ENCODE measurements at regions not wholly inside any gene's neighbourhood (a gene's known extent, or its start where the extent isn't known, plus 50 kb on each side); places are given as distances from the start of the nearest gene placed in this dataset.

DNA sequence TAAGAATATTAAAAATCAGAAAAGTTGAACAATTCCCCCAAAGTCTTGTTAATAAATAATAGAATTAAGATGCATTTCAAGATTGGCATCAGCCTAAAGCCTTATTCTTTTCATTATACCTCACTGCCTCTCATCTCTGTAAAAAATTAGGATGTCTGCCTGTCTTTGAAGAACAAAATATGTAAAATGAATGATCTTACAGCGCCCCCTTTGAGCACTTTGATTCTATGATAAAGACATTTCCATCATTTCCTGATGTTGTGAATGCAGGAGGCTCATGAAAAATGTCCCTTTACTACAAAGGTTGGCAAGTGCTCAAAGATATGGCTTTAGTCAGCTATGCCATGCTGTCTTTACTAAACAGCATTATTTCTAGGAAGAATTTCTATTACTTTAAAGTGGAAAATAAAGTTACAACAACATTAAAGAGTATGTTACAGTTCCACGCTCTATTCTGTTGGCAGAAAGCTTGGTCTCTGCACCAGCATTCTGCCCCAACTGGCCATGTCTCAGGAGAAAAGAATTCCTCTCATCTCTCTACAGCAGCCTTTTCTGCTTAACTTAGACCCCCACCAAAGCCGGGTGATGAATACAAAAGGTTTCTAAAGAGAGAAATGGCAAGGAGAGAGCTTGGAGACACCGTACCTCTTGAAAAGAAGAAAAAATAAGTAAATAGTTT lies 95.1 kb downstream of the LLPH start:
- Histone ChIP-seq H3K4me1 (ENCODE audit: control insufficient read depth in 2 of 2, insufficient read depth in 2 of 2, low read length in 2 of 2) (no peaks in the 10 kb centered on the region), H3K79me2 (ENCODE audit: control insufficient read depth, insufficient read depth, low read length) (no peaks in the 10 kb centered on the region), H3K36me3 (replicated peaks in 1 of 2; ENCODE audit: control extremely low read depth in 1 of 2, control insufficient read depth in 1 of 2, extremely low read depth in 1 of 2, insufficient read depth in 2 of 2, low read length in 1 of 2) (no peaks in the 10 kb centered on the region), H3K9ac (ENCODE audit: low read length) (no peak overlapping the region), H3K9me3 (ENCODE audit: control extremely low read depth in 1 of 3, control insufficient read depth in 2 of 3, insufficient read depth in 1 of 3, low read length in 2 of 3) (no peaks in the 10 kb centered on the region), H3K27ac (ENCODE audit: low read length in 2 of 2) (no peak overlapping the region), H3K4me2 (replicated peaks; ENCODE audit: low read depth, low read length, poor library complexity, severe bottlenecking) (no peak overlapping the region), H3K27me3 (replicated peaks in 1 of 4; ENCODE audit: control extremely low read depth in 1 of 4, control insufficient read depth in 3 of 4, insufficient read depth in 4 of 4, low read length in 3 of 4) (peaks cover 0 to 3% (median 0%) of the 10 kb centered on the region in 4 experiments), H2AFZ (ENCODE audit: insufficient read depth, low read depth, low read length, poor library complexity, severe bottlenecking) (no peak overlapping the region), H3K4me3 (ENCODE audit: control extremely low read depth in 1 of 5, extremely low read depth in 1 of 5, insufficient read depth in 1 of 5, low read depth in 2 of 5, low read length in 4 of 5) (no peak overlapping the region), H4K20me1 (ENCODE audit: control insufficient read depth, insufficient read depth, low read length, poor library complexity, severe bottlenecking) (no peaks in the 10 kb centered on the region)
- H3K9me3 Mint-ChIP-seq (ENCODE audit: insufficient read depth): no peaks in the 10 kb centered on the region
- intact Hi-C loops (cut with micrococcal nuclease): no loop called here
- DNase-seq (peak; percentile 17), ATAC-seq (ENCODE audit: low read depth) (no peak)
- CTCF ChIA-PET: interaction anchor here (2.1 kb wide), 1 partner anchor 479 kb away, joined by 8 read pairs; no protein-coding TSS in a partner anchor
- H3K4me1 Mint-ChIP-seq: no peaks in the 10 kb centered on the region
- peaks cover 24% of the 10 kb centered on the region for H3K27me3 Mint-ChIP-seq
- H3K4me3 Mint-ChIP-seq: no peak overlapping the region
- POLR2A ChIA-PET: no interaction called here
- no peak overlapping the region for H3K27ac Mint-ChIP-seq
- TF ChIP-seq EZH2 (IDR thresholded peaks at IDR 0.05; ENCODE audit: borderline replicate concordance, insufficient read depth, low read depth, low read length, poor library complexity, severe bottlenecking) (no peak), CTCF (IDR thresholded peaks at IDR 0.05) (peak; percentile 23)
- no CpG with 5 or more reads among the region's 4 CpGs for WGBS (ENCODE audit: insufficient coverage)

GRCh38 chr12:66033151-66033550 lies 97.4 kb downstream of the LLPH start:
- Histone ChIP-seq H3K9me3 (ENCODE audit: control extremely low read depth in 1 of 3, control insufficient read depth in 2 of 3, insufficient read depth in 1 of 3, low read length in 2 of 3) (no peaks in the 10 kb centered on the region), H3K36me3 (replicated peaks in 1 of 2; ENCODE audit: control extremely low read depth in 1 of 2, control insufficient read depth in 1 of 2, extremely low read depth in 1 of 2, insufficient read depth in 2 of 2, low read length in 1 of 2) (no peaks in the 10 kb centered on the region), H3K4me2 (replicated peaks; ENCODE audit: low read depth, low read length, poor library complexity, severe bottlenecking) (no peak overlapping the region), H3K79me2 (ENCODE audit: control insufficient read depth, insufficient read depth, low read length) (no peaks in the 10 kb centered on the region), H3K27ac (ENCODE audit: low read length in 2 of 2) (no peak overlapping the region), H3K9ac (ENCODE audit: low read length) (no peak overlapping the region), H4K20me1 (ENCODE audit: control insufficient read depth, insufficient read depth, low read length, poor library complexity, severe bottlenecking) (no peaks in the 10 kb centered on the region), H3K4me1 (ENCODE audit: control insufficient read depth in 2 of 2, insufficient read depth in 2 of 2, low read length in 2 of 2) (no peaks in the 10 kb centered on the region), H3K4me3 (ENCODE audit: control extremely low read depth in 1 of 5, extremely low read depth in 1 of 5, insufficient read depth in 1 of 5, low read depth in 2 of 5, low read length in 4 of 5) (no peak overlapping the region), H2AFZ (ENCODE audit: insufficient read depth, low read depth, low read length, poor library complexity, severe bottlenecking) (no peak overlapping the region), H3K27me3 (replicated peaks in 1 of 4; ENCODE audit: control extremely low read depth in 1 of 4, control insufficient read depth in 3 of 4, insufficient read depth in 4 of 4, low read length in 3 of 4) (no peaks in the 10 kb centered on the region)
- no peak for TF ChIP-seq EZH2 (IDR thresholded peaks at IDR 0.05; ENCODE audit: borderline replicate concordance, insufficient read depth, low read depth, low read length, poor library complexity, severe bottlenecking)
- TF ChIP-seq CTCF (IDR thresholded peaks at IDR 0.05): no peak
- no peak for ATAC-seq (ENCODE audit: low read depth)
- Mint-ChIP-seq H3K9me3 (ENCODE audit: insufficient read depth) (no peaks in the 10 kb centered on the region), H3K4me3 (no peak overlapping the region), H3K27ac (no peak overlapping the region), H3K4me1 (no peaks in the 10 kb centered on the region), H3K27me3 (peaks cover 18% of the 10 kb centered on the region)
- CTCF ChIA-PET: no interaction called here
- DNase-seq: no peak
- WGBS (ENCODE audit: insufficient coverage): 100% methylated on average over 2 of the region's 3 CpGs
- intact Hi-C loops (cut with micrococcal nuclease): no loop called here
- POLR2A ChIA-PET: no interaction called here

Data from B cell (primary cell).